Neural progenitor cell (in vitro differentiated cells): ENCODE measurements at regions not wholly inside any gene's neighbourhood (a gene's known extent, or its start where the extent isn't known, plus 50 kb on each side); places are given as distances from the start of the nearest gene placed in this dataset.

Experiments used
- CTCF ChIP-seq: fragments of 200-600 bp; sonication (generic); IDR thresholded peaks from 2 replicates; pipeline ENCODE4 v1.5.1; 2017; ENCODE audit warnings: antibody characterized with exemption, mild to moderate bottlenecking
- EZH2phosphoT487 ChIP-seq: fragments of 200-600 bp; sonication (generic); IDR thresholded peaks from 2 replicates; pipeline ENCODE4 v1.6.1; 2017; ENCODE audit warnings: antibody characterized with exemption

GRCh38 chr21:18164933-18165332, 79.7 kb upstream of the CHODL start:
- TF ChIP-seq CTCF (peak; percentile 24), EZH2phosphoT487 (no peak)
